CD4-positive, alpha-beta T cell treated with Interleukin-2 at 100 ng/mL for 4 hours (primary cell): ENCODE measurements at regions not wholly inside any gene's neighbourhood (a gene's known extent, or its start where the extent isn't known, plus 50 kb on each side); places are given as distances from the start of the nearest gene placed in this dataset.
"Not testable (repeated sequence)": the region's sequence is repeated elsewhere in the genome, so short reads cannot be mapped to it uniquely, and the experiment has no call there.

Experiments used
- DNase-seq: peaks from one replicate; pipeline ENCODE4 v3.0.0-alpha.2; 2020; ENCODE audit warnings: low spot score

DNA sequence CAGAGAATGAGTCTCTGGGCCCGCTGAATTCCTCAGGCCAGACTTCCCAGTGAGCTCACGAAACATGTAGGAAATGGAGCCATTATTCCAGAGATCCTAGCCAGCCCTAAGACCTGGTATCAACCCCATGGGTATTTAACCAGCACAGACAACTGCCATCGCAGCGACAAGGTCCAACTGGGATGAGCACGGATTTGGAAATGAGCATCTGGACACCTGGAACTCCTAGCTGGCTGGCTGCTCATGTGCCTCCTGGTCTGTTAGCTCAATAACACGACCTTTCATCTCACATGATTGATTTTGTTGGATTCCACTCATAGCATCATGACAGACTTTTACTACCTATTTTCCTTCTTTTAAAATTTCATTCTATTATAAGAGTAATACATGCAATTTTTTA is 51.0 kb downstream of the POU3F3 start:
- no peak for DNase-seq

DNA sequence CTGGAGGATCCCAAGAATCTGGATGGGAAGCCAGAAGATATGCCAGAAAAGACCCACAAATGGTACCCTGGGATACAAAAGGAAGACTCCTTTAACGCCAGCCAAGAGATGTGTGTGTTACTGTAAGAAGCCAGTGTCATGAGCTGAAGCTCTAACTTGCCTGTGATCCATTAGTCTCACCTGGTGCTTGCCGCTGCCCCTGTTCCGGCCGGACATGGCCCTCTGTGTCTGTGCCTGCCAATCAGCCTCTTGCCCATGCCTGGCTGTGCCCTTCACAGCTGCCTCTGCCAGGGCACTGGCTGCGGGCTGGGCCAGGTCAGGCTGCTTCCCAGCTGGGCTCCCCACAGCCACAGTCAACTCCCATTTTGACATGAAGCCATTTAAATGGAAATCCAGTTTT is 55.4 kb downstream of the POU3F3 start:
- DNase-seq = no peak

DNA sequence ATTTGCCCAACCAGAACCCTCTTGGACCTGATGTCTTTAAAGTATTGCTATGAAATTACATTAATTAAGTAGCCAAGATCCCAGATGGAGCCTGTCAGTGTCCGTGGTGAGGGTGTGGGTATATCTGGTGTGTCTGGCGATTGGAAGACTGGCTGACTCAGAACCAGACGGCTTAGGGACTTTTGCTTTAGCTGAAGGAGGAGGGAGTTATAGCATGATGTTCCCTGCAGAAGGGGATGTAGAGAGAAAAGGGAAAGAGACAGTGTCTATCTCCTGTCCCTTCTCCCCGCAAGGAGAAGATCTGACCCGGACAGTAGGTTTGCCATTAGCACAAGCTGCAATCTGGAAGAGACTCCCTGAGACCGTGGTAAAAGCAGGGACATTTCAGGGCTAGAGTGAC is 60.6 kb downstream of the POU3F3 start:
- no peak for DNase-seq

DNA sequence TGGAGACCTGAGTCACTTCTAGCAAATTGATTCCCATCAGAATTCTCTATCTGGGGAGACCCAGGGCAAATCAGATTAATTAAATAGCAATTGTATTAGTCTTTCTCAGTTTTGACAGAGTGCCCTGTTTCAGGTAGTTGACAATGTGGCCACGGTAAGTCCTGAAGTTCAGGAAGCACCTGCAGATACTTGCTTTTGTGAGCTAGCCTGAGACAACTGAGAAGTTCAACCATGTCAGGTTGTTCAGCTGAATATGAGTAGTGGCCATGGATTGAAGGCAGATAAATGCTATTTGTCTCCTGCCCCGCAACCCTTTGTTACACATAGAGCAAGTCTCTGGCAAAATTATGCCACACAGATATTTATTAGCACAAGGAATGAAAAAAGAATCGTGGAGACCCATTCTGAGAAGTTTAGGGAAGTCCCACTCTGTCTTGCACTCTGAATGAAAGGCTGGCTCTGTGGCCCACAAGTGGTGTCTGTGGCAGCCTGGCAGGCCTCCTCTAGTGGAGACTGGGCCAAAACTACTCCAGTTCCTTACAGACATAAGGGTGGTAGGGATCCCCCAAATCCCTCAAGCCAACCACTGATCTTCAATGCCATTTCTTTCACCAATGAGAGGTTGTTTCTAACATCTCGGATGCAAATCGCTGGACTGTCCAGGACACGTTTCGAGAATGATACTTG is 61.3 kb downstream of the POU3F3 start:
- no peak for DNase-seq

DNA sequence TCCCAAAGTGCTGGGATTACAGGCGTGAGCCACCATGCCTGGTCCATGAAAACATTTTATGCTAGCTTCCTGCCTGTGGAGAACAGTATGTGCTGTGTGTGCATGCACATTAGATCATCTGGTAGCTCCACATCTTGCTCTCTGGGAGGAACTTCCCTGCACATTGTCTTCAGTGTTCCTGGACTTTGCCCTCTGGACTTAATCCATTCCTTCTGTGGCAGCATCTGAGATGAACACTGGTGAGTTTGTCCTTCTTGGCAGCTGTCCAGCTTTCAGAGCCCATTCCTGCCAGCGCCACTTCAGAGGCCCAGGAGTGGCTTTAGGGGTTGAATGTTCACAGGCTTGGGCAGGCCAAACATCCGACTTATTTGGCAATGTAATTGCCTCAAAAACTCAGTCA is 65.2 kb downstream of the POU3F3 start:
- DNase-seq = no peak

DNA sequence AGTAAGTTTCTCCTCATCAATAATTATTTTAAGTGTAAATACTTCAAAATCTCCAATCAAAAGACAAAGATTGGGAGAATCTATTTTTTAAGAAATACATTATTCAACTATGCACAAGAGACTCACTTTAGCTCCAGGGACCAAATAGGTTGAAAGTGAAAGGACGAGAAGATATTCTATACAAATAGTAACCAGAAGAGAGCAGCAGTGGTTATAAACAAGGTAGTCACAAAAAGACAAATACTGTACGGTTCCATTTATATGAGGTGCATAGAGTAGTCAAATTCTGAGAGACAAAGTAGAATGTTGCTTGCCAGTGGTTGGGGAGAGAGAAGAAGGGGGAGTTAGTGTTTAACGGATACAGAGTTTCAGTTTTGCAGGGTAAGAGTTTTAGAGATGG is 69.8 kb downstream of the POU3F3 start:
- no peak for DNase-seq

DNA sequence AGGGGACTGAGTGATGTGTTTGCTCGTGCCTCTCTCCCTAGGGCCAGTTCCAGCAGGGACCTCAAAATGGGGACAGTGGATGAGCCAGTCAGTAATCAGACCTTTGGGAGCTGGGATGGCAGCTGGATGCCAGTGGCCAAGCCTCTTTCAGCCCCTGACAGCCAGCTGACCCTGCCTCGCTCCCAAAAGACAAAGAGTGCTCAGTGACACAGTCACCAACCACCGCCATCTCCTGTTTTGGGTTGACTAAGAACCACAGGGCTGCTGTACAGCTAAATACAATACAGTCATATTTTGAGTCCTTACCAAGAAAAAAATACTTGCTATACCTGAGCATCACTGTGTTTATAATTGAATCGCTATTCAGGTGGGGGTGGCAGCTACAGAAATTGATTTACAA is 75.7 kb downstream of the POU3F3 start:
- DNase-seq = no peak

DNA sequence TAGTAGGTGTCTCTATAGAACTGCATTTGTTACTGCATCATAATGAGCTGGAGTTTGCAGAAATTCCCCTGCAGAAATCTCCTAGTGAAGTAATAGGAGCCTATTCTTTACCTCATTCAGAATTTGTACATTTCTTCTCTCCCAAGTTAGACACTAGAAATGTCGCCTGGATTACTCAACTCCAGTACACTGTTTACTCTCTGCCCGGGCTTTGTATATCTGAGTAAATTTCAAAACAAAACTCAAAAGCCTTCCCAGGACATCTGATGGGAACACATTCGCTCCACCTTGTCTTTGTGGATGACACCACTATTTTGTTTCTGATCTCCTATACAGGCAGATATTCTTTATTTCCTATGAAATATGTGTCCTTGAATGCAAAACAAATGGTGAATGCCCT is 76.8 kb downstream of the POU3F3 start:
- DNase-seq = no peak

DNA sequence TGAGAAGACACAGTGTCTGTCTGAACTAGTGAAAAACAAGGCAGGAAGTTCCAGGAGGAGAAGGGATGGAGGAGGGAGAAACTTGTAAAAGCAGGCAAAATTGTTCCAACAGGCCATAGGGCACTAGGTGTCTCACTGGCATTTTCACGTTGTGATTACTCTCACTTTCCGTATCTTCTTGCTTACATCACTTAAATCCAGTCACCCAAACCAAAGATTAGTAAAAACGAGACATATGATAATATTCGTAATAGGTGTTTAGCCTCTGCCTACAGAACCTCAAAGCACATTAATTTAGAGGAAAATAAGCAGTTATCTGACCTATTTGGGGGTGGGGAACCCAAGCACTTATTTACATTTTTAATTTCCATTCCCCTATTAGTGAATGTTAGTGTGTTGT is 78.3 kb downstream of the POU3F3 start:
- DNase-seq = no peak

DNA sequence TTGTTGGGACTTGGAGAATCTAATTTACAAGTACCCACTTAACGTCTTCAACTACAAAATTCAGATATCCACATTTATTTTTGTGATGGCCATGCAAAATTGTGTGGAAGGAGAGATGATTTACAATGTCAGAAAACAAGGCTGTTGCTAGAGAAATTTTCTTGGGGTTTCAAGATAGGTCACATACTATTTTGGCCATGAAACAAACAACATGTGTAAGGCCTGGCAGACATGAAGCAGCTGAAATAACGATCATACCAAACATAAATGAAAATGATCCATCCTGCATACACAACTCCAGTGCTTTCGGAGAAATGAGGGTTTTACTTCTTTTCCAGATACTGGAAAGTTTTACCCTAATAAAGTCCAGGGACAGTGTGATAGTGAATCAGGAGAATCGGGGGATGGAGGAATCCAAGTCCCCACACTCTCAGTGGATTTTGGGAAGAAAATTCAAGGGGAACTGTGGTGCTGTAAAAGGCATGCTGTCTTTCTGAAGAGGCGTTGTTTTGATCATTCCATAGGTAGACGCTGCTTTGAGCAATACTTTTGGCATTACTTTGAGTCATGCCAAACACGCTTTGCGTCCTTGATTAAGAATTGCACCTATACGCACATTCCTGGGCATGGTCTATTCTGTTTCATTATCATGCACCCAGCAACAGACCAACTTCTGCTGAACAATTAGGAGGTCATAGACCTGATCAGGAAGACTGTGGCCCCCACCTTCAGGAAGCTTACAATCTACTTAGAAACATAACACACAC is 79.4 kb downstream of the POU3F3 start:
- DNase-seq = no peak

DNA sequence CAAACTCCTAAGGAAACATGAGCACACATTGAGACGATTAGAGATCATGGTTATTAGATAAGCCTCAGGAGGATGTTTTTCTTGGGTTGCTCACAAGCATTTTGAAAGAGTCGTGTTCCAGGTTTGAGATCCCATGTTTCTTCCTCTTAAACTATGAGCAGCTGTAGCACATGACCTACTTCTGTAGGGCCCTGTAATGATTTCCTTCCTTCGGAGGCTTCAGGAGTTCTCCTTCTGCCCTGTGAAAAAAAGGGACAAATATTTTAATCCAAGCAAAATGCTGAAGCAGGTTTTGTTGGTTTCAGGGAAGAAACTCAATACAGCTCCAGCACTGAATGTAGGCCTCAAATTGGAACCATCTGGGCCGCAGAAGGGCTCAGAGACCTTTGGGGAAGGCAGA is 82.6 kb downstream of the POU3F3 start:
- DNase-seq = no peak

DNA sequence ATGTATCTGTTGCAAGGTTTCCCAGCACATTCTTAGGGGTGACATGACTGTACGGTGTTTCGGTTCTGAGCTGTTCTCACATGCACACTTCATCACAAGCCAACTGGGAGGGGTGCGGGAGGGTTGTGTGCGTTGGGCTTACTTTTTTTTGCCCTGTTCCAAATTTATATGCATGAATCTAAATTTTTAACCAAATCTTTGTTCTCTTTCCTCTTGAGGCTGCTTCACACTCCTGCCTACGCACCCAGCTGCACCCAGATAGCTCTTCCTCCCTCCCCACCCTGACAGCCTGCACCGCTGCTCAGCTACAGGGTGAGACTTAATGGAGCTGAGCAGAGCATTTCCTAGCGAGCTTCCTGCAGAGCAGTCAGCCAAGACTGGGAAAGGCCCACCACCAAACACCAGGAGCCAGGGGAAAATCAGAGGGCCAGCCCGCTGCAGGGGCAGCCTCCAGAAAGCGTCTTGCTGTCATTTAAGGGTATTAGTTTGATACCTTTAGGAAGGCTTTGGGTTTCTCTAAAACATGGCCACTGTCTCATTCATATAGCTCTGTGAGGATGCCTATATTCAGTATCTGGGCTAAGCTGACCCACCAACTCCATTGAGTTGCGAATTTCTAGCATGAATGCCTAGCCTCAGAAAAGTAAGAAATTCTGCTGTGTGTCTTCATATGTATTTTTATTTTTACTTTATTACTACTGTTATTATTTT is 84.5 kb downstream of the POU3F3 start:
- DNase-seq = no peak

DNA sequence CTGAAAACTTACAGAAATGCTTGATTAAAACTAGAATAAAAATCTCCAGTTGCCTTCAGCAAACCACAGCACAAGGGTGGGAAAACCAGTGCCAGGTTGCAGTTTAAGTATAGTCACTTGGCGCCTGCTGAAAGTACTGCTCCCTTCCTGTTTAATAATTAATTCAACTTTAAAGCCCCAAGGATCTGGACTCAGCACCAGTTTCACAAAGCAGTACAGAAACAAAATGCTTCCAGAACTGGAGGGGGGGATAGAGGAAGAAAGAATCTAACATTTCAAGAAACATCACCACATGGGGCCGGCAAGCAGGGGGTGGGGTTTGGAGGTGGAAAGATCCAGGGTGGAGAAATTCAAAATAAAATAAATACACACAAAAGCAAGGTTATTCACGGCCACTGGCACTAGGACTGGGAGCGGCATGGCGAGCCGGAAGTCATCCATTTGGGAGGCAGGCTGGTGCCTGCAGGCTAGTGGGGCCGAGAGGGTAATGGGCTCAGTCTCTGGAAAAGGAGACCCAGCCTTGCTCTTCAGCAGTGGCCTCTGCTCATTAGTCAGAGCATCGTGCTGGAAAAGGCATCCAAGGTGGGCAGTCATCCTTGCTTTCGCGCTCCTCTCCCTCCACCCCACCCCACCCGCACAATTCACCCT is 85.8 kb downstream of the POU3F3 start:
- no peak for DNase-seq

DNA sequence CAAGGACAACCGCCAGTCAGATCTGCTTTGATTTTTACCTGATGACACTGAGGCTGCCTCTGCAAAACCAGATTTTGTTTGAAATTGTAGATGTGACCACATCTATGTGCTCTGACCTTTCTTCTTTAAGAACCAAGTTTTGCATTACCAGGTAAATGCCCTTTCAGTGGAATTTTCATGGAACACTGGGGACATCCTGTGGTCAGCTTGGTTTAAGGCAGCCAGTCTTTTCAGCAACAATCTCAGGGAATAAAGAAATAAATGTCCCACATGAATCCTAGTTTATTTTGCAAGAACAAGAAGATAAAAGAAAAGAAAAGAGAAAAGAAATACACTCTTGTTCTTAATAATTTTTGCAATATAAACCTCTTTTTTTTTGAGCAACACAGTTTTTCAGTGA is 90.6 kb downstream of the POU3F3 start:
- DNase-seq = no peak

DNA sequence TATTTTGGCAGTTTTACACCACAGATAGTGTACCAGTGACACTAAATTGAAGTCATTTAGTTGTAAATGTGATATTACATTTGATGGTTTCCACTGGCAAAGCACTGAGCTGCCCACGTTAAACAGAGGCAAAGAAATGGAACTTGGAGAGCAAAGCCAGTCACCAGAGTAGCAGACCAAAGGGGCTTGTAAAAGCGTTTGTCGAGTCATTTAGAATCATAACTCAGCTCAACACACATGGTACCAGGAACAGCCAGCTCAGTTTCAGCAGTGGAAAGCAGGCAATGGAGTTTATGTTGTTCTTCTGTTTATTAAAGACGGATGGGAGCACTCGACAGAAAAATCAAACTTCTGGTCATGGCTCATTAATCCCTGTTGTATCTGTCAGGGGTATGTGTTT is 91.2 kb downstream of the POU3F3 start:
- DNase-seq = no peak

DNA sequence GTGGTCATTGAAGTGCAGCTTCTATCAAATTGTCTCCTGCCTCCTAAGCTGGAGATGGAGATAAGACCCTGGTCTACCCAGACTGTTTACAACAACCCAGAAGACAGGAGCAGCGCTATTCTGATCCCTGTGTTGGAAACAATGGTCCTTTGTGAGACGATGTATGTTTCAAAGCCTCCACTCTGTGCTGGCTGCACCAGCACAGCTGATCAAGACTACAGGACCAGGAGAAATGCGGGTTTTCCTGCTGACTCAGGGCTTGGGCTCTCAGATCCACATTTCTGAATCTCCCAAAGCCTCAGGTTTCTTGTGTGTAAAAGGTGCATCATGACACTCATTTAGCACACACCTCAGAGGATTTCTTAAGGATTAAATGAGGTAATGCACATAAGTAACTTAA is 92.0 kb downstream of the POU3F3 start:
- DNase-seq = no peak

DNA sequence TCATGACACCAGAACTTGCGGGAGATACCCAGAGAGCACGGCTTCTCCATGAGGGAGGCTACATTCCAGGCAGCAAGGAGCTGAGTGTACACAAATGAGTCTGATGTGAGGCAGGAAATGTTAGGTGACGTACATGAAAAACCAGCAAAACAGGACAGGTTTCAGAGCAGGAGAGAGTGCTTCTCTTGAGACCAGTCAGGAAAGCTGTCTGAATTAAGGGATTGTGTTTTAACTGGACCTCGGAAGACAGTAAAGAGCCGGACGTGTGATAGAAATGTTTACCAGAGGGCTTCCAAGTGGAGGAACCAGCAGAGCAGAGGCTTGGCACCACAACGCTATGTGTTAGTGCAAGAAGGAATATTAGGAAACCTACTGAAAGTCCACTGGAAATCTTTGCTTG is 90.4 kb upstream of the MRPS9 start:
- not testable (repeated sequence) for DNase-seq

DNA sequence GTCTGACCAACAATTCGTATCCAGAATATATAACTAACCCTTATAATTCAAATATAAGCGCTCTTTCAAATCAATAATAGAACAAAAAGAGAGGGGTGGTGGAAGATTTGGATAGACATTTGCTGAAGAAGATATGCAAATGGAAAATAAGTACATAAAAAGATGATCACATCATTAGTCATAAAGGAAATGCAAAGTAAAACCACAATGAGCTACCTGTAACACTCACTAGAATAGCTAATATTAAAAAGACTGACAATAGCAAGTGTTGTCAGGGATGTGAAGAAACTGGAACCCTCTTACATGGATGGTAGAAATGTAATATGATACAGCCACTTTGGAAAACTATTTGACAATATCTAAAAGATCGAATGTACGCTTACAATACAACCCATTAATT is 84.9 kb upstream of the MRPS9 start:
- DNase-seq = no peak

DNA sequence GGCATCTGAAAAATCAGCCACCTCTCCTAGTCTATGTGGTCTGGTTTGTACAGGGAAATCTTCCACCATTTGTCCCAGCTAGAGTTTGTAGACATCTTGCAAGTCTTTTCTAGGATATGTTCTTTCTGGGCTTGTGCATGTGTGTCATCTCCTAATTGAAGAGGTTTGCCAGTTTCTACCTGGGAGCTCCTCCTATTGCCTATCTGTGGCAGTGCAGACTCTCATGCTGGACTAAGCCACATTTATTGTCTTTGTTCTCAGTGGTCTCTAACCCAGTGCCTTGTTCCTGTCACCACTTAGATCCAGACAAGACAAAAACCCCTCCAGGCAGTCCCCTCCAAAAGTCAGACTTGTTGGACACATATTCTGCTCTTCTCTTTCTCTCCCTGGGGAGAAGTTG is 72.0 kb upstream of the MRPS9 start:
- no peak for DNase-seq

DNA sequence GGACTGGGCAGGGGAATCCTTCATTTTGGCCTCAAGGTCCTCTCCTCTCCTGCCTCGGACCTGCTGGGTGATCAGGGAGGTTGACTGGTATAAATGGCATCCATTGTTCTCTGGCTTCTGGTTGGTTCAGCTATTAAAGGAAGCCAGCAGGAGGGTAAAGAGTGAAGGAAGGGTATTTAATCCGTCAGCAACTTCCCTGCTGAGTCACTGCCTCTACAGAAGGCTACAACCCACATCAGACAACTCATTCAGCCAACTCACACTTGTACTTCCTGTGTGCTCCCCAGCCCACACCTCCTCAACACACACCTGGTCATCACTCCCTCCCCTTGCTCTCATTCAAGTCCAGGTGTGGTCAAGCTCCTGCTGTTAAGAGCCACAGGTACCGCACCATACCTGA is 68.3 kb upstream of the MRPS9 start:
- no peak for DNase-seq

DNA sequence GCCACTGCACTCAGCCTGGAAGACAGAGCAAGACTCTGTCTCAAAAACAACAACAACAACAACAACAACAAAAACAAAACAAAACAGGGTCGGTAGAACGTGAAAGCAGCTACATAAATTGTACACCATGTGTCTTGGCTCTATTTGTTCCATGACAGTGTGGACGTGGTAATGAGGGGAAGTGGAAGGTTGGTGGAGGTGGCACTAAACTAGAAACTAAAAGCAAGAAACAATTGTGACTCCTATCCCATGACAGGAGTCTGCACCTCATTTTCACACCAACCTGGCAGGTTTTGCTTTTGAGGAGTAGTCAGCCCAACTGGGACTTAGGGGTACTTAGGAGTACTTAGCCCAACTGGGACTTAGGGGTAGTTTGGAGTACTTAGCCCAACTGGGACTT is 62.5 kb upstream of the MRPS9 start:
- no peak for DNase-seq

DNA sequence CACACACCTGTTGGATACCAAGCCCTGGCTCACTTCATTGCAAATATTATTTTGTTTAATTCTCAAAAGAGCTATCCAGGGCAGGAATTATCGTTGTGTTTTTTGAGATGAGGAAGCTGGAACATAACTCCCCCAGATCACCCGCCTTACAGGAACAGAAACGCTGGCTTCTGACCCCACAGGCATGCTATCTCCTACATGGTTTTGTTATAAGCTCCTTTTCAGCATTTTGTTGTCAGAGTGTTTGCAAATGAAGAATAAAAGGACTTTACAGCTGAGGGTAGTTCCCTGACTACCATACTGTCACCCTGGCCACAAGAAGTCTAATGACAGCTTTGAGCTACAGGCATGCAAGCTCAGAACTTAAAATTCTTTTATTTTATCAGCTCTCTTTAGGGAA is 62.0 kb upstream of the MRPS9 start:
- DNase-seq = no peak

DNA sequence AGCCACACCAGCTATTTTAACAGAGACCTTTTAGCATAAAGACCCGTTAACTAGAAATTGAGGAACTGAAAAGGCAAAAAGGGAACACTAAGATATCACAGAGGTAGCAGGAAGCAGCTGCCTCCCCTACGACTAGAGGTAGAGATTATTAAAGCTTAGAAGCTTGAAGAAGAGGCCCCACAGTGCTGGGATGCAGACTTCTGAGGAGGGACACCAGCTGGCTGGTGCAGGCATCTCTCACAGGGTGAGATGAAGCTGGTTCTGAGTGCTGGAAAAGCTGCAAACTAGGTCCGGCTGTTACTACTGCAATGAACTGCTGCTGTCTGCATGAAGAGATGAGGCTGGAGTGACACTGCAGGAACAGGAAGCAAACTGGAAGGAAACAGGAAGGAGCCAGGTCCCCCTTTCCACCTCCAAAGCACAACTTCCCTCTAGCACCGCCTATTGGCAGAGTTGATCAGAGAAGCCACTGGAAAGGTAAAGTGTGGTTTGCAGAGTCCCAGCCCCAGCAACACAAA is 61.2 kb upstream of the MRPS9 start:
- DNase-seq = peak; percentile 2
